Iris pigment epithelial cell (primary cell): ENCODE measurements at regions not wholly inside any gene's neighbourhood (a gene's known extent, or its start where the extent isn't known, plus 50 kb on each side); places are given as distances from the start of the nearest gene placed in this dataset.
A peak's percentile ranks its signal among the peaks of the same experiment; 100 is the strongest.
"Not testable (repeated sequence)": the region's sequence is repeated elsewhere in the genome, so short reads cannot be mapped to it uniquely, and the experiment has no call there.

Source experiments
- DNase-seq: peaks from one replicate; pipeline ENCODE4 v3.0.0-alpha.2; 2011; ENCODE audit warnings: low read depth

DNA sequence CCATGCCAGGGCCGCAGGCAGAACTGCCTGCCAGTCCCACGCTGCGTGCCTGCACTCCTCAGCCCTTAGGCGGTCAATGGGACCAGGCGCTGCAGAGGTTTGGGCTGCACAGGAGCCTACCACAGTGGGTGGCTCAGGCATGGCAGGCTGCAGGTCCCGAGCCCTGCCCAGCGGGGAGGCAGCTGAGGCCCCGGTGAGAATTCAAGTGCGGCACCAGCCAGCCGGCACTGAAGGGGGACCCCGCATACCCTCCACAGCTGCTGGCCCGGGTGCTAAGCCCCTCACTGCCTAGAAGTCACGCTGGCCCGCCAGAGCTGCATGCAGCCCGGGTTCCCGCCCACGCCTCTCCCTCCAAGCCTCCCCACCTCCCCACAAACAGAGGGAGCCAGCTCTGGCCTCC, 302.5 kb upstream of the UGT8 start:
- no peak for DNase-seq

- no peak for DNase-seq
Measured at GRCh38 chr4:114302472-114302871, 296.1 kb upstream of the UGT8 start.

DNA sequence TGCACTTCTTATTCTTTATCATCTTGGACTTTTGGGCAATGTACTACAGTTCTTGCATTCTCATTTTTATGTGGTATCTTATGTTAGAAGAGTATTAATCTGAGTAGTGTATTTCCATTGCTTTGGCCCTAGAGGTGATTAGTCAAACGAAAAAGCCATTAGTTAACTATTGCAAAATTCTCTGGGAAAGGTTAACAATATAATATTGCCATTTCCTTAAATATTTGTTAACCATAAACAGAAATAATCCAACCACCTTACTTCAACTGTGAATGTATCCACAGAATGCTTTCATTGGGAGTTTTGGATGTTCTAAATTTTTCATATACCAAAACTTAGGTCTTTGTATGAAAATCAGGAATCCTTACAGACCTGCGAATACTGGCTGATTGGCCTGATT, 294.6 kb upstream of the UGT8 start:
- no peak for DNase-seq

GRCh38 chr4:114304567-114304966, 294.0 kb upstream of the UGT8 start:
- DNase-seq, result no peak

DNA sequence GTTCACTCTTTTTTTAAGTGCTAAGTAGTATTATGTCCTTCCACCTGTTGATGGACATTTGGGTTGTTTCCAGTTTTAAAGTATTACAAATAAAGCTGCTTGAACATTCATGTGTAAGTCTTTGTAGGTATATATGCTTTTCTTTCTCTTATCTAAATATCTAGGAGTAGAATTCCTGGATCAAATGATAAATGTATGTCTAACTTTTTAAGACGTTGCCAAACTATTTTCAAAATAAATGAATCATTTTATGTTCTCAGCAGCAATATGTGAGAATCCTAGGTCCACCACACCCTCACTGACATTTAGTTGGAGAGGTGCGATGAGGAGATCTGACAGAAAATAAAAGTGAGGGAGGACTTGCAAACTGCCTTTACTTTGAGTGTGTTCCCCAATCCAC, 291.7 kb upstream of the UGT8 start:
- no peak for DNase-seq

DNA sequence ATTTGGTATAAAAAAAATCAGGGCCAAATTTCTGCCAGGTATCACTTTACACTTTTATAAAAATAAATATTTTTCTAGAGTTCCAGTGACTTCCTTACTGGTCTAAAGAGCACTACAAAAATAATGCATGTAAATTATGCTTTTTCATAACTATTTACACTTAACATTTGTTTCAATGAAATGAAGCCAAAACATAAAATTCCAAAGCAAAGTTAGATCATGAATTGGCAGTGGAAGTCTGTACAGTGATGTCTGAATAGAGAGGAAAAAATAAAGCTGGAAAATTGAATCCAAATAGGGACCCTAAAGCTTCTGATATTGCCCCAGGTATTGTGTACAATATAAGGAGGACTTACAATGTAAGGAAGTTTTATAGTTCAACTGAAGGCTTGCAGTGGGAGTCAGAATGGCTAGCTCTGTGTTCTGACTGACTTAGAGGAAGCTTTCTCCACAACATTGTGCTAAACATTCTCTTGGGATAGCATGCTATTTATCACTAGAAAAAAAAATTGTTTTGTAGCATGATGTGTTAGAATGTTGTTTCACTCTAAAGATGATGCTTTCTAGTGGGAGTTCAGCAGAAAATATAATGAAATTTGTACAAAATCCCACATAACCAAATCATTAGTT, 288.2 kb upstream of the UGT8 start:
- DNase-seq, result no peak

DNA sequence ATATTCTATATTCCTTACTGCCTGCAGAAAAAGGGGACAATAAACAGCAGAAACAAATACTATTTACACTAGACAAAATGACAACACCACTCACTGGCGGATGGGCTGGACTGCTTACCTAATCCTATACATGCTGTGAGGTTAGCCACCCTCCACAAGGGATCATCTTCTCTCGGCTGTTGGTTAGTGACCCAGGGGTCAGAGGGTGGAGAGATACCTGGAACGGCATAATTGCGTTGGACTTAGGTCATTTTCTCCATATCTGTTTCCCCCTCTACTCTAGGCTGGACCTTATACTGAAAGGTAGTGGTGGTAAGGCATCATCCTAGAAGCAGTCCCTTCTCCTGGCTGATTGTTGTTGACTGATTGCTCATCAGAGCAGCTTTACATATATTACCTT, 286.8 kb upstream of the UGT8 start:
- DNase-seq, result no peak

GRCh38 chr4:114312338-114312737, 286.3 kb upstream of the UGT8 start:
- DNase-seq, result no peak

GRCh38 chr4:114316789-114317188, 281.8 kb upstream of the UGT8 start:
- no peak for DNase-seq

DNA sequence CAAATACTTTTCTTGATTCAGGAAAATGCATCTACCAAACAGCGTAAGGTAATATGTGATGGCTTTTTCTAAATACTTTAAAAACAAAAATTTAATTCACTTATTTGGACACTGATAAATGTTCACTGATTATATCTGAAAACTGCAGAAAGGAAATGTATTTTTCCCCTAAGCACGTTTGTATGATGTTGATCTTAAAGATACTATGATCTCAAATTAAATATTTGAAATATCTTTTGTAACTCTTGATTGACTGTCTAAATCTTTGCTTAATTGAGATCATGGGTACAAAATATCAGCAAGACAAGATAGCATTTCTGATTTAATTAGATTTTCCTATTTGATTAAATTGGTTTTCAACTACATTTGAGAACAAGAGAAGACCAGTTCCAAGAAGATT, 281.0 kb upstream of the UGT8 start:
- DNase-seq, result no peak

DNA sequence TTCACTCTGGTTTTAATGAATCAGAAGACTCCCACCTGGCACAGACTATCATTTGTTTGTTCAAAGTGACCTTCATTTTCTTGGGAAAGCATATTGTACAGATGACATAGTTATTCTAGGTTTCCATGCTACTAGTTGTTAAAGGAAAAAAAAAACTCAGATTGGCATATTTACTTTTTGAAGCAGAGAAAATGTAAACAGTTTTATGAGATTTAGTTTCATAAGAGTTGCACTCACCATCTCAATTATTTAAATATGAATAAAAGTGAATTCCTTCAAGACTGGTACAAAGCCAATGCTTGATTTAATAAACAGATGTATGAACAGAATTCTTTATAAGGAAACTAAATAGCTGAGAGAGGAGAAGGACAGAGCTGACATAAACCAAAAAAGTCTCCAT, 280.3 kb upstream of the UGT8 start:
- DNase-seq, result peak; percentile 27

GRCh38 chr4:114320126-114320525, 278.5 kb upstream of the UGT8 start:
- no peak for DNase-seq

GRCh38 chr4:114321366-114321765, 277.2 kb upstream of the UGT8 start:
- no peak for DNase-seq

DNA sequence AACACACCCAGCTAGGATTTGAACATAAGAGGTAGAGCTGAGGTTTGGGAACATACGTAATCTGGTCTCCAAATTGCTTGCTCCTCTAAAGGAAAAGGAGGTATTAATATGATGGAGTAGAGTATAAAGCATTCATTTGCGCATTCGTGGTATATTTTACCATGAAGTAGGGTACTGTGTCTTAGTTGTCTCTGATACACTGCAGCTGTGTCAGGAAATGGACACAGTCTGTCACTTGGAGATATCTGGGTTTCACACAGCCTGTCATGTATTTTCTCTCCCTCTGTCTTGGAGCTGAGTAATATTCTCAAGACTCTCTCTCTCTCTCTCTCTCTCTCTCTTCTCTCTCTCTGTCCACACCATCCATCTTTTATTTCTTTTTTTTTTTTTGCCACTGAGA, 274.8 kb upstream of the UGT8 start:
- DNase-seq, result no peak

DNA sequence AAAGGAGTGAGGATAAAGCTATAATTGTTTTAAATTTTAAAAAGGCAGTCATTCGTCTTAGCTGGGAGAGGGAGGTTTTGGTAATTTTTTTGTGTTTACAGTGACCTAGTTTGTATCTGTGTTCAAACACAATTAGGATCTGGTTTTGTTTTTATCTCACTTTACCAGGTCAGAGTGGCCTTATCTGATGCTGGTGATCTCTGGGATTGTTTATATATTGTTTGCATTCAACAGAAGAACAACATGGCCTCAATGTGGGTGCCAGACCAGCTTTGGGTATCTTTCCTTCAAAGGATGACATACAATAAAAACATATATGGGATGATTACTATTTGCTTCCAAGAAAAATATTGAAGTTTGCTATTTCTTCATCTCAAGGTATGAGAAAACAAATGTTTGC, 272.2 kb upstream of the UGT8 start:
- DNase-seq, result no peak

DNA sequence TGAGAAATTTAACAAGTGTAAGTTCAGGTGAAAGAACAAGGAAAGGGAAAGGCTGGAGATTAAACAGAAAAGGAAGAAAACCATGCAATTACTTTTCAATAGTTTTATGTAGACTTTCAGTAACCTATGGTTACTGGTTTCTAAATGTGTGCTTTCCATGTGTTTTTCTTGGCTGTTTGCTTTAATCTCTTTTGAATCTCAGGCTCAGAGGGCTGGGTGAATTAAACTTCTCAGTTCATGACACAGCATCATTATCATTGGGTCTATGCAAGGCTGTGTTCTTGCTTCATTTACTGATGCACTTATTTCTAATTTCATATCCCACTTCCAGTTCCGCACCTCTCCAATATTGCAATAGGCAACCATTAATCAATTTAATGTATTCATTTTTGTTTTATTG, 266.5 kb upstream of the UGT8 start:
- DNase-seq, result no peak

GRCh38 chr4:114334363-114334762, 264.2 kb upstream of the UGT8 start:
- not testable (repeated sequence) for DNase-seq

DNA sequence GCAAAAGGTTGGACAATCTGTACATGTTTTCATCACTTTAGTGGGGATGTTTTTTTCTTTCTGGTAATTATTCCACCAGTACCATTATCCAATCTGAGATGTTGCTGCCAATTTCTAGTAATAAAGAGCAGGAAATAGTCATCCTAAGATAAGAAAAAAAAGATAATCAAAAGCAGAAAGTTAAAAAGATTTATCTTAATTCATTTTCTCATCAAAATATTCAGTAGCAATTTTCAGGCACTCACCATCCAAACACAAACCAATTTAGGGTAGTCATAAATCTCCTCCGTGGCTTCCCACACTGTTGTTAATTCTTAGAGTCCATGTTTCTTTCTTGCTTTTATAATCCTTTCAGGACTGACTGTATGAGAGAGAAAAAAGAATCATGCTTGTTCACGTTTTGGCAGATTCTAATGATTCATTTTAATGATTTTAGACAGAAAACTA, 263.7 kb upstream of the UGT8 start:
- no peak for DNase-seq

DNA sequence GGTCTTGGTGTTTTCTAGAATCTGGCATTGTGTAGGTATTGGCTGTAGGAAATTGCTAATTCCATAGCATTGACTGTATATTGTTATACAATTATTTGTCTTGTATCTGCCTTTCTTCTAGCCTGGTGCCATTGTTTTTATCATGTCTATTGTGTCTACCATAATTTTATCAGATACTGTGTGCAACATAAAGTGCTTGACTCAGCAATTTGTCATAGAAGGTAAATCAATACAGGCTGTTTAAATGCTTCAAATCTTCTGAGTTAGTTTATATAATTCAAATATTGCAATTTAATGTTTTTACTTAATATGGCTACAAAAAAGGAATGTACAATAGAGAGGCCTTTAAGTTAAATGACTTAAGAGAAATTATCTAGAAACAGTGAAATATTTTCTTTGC, 263.3 kb upstream of the UGT8 start:
- DNase-seq, result no peak

DNA sequence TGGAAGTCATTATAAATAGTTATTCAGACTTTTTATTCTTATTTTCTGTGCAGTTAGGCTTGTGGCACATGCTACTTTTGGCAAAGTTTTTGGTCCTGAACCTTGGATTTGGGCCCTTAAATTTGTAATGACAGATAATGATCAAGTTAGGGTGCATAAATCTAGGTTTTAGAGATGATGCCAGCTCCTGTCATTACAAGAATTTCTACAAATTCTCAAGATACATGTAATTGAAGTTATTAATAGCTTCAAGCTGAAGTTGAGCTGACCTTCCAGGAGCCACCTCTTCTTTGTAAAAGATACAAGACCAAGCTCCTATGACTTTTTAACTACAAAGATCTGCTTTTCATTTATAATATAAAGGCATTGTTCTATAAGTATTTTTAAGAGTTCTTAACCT, 255.6 kb upstream of the UGT8 start:
- DNase-seq, result no peak

- peak; percentile 68 for DNase-seq
Measured at GRCh38 chr4:114349543-114350175, 248.9 kb upstream of the UGT8 start.

DNA sequence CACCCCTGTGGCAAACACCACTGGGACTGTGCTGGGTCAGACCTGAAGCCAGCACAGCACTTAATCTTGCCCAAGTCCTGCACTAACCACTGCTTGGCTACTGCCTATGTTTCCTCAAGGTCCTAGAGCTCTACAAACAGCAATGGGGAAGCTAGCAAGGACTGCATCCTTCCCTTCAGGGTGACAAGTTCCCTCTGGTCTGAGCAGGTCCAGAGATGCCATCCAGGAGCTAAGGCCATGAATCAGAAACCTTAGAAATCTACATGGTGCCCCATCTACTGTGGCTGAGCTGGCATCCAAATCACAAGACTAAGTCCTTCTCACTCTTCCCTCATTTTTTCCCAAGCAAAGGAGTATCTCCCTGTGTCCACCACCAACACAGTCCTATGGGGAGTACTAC, 239.7 kb upstream of the UGT8 start:
- no peak for DNase-seq

GRCh38 chr4:114361249-114361648, 237.4 kb upstream of the UGT8 start:
- no peak for DNase-seq

DNA sequence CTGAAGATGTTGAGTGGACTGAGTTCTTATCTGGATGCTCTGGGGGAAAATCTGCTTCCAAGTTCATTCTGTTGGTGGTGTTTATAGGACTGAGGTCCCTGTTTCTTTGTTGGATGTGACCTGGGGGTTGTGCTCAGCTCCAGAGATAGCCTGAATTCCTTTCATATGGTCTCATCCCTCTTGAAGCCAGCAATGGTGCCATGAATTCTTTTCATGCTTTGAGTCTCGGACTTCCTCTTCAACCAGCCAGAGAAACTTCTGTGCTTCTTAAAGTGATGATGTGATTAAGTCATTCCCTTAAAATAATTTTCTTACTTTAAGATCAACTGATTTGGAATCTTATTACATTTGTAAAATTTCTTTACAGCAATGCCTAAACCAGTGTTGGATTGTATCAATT, 233.8 kb upstream of the UGT8 start:
- peak; percentile 92 for DNase-seq
